Left cardiac atrium (tissue), 4 donors: ENCODE measurements at regions not wholly inside any gene's neighbourhood (a gene's known extent, or its start where the extent isn't known, plus 50 kb on each side); places are given as distances from the start of the nearest gene placed in this dataset.

Experiments used
- ATAC-seq, 2 donors: fragments of 200-7000 bp; cut with Tn5 transposase; one replicate each; pipeline ENCODE4 v1.9.1; 2020; ENCODE audit warnings: mild to moderate bottlenecking in 2 of 2, moderate library complexity in 2 of 2
- DNase-seq: peaks from one replicate; pipeline ENCODE4 v3.0.0-alpha.2; 2020
- intact Hi-C, 2 donors: fragments of 100-400 bp; cut with DNase I; formaldehyde crosslinking; loops; one replicate each; pipeline versions ENCODE4 v1.14.1 to v1.15.1; 2022 to 2023
- donor health status: DM: no; HTN: yes; CAD: no.
- donor health status: DM: no; HTN: yes; CAD: no; lungs with severe emphysema.
- donor health status: DM: yes; HTN: yes; CAD: no.
- donor health status: Dilated cardiomyopathy.

DNA sequence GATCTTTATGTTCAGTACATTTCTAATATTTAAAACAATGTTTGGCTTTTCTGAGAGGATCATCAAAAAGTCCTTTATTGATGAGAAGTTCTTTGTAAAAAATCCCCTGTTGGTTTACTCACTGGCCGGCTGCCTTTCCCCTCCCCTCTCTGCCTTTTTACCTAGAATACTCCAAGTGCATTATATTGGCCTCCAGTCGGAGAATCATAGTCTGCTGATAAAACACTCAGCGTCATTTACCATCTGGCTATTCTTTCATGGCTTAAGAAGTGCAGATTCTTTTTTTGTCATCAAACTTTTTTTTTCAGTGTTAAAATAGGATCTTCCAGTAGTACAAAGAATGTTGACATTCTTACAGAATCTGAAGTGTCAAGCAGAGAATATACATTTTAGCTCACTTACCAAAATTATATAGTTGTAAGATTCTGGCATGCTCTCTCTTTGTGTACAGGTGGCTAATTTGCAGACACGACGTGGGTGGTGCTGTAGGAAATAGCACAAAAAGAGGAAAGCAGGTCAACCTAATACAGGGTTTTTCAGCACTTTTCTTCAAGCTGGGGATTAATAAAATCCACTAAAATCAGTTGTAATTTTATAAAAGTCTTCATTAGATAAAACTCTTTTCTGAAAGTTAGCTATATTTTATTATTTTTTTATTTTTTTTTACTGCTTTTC is 731.8 kb downstream of the KCTD8 start:
- intact Hi-C loops: no loop called here
- ATAC-seq (no peak), DNase-seq (no peak)

DNA sequence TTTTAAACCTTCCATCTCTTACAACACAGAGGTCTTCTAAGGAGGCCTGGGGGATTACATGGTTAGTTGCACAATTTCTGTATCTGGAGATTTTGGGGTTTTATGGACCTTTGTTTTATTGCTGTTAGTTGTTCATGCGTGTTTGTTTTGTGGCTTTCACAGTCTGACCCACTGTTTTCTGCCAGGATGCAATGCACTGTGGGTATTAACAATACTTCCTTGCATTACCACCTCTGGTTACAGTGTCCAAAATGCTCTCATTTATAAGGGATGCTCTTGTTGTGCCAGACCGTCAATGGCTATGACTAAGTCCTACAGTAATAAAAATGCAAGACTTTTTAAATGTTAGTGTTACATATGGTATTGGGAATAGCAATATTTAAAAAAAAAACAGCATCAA is 730.2 kb downstream of the KCTD8 start:
- DNase-seq: no peak
- intact Hi-C loops: no loop called here
- ATAC-seq: no peak

GRCh38 chr4:43732829-43733426 is 715.7 kb downstream of the KCTD8 start:
- DNase-seq: no peak
- intact Hi-C loops: no loop called here
- no peak for ATAC-seq

- DNase-seq (no peak), ATAC-seq (no peak)
- intact Hi-C loops: no loop called here
These were observed 706.5 kb downstream of the KCTD8 start for GRCh38 chr4:43742083-43742482.

GRCh38 chr4:43754566-43754965 is 694.0 kb downstream of the KCTD8 start:
- intact Hi-C loops: no loop called here
- DNase-seq (no peak), ATAC-seq (no peak)

- no peak for DNase-seq
- intact Hi-C loops: no loop called here
- ATAC-seq: peak in 1 of 2 donors; percentile 29
These were observed 691.5 kb downstream of the KCTD8 start for GRCh38 chr4:43757147-43757546.

- ATAC-seq (no peak), DNase-seq (no peak)
- intact Hi-C loops: no loop called here
These were observed 689.8 kb downstream of the KCTD8 start for GRCh38 chr4:43758836-43759235.

DNA sequence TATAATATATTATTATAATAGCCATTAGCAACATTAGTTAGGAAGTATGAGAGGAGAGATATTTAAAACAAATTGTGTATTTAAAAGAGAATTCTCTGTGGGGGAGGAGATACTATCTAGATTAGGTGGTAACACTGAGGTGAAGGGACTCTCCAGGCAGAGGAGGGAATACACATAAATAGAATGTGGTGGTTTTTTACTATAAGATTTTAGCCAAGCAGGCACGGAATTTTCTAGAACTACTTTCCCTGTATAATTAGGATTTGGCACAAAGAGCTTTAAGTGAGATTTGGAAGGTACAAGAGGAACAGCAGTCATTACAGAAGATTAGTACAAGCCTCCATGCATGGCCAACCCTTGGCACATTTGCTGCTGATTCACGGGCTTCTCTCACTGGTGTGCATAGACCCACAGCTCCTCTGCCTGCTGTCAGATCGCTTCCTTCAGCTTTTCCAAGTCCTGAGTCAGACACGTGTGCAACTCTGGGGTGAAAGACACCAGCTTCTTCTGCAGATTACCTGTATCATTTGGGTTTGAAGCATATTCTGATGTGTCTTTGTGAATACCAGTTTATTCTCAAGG is 685.5 kb downstream of the KCTD8 start:
- intact Hi-C loops: no loop called here
- DNase-seq: no peak
- no peak for ATAC-seq

DNA sequence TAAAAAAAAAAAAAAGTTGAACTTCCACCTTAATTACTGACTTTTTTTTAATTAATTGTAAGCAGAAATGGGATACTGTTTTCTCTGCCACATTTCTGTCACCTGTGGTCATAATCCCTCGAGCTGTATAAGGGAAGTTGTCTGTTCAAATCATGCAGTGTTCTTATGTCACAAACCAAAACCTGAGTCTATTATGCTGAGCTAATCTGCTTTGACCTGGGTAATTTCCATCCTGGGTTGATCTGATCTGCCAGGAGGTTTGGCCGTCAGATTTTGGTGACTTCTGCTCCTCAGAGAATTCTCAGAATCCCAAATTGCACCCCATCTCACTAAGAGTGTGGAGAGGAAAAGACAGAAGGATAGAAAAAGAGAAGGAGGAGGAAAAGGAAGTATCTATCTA is 683.1 kb downstream of the KCTD8 start:
- intact Hi-C loops: no loop called here
- DNase-seq (no peak), ATAC-seq (no peak)

DNA sequence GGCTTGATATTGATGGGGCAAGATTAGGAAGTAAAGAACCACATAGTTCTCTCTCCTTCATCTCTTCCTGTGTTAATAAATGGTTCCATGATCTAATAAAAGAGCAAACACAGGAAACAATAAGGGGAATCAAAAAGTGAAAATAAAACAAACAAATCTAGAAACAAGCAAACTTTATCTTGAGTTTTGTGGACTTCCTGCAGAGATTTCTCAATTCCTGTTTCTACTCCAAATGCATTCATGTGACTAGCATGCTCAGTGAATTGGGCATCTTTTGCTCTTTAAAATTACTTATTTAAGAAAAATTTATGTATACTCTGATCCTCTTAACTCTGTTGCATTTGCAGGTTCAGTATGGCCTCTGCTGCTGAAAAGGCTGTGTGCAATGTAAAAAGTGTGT is 682.0 kb downstream of the KCTD8 start:
- no peak for DNase-seq
- intact Hi-C loops: no loop called here
- ATAC-seq: no peak

- no peak for ATAC-seq
- intact Hi-C loops: no loop called here
- DNase-seq: no peak
These were observed 672.2 kb downstream of the KCTD8 start for GRCh38 chr4:43776371-43776770.

- DNase-seq (no peak), ATAC-seq (no peak)
- intact Hi-C loops: no loop called here
These were observed 670.3 kb downstream of the KCTD8 start for GRCh38 chr4:43778187-43778915.

DNA sequence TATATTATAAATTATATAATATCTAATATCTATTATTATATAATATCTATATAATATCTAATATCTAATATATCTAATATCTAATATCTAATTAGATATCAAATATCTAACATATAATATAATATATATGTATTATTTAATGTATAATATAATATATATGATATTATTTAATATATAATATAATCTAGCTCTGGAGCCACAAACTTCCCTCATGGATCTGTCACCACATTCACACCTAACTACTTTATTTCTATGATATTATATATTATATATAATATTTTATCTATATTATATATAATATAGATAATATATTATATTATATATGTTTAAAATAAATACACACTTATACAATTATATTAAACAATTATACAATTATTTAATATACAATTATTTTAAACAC is 667.5 kb downstream of the KCTD8 start:
- intact Hi-C loops: no loop called here
- no peak for DNase-seq

GRCh38 chr4:43782391-43782790 is 666.2 kb downstream of the KCTD8 start:
- intact Hi-C loops: no loop called here
- DNase-seq: no peak
- no peak for ATAC-seq

More for the DNA sequence above, 667.5 kb downstream of the KCTD8 start:
- no peak for ATAC-seq

DNA sequence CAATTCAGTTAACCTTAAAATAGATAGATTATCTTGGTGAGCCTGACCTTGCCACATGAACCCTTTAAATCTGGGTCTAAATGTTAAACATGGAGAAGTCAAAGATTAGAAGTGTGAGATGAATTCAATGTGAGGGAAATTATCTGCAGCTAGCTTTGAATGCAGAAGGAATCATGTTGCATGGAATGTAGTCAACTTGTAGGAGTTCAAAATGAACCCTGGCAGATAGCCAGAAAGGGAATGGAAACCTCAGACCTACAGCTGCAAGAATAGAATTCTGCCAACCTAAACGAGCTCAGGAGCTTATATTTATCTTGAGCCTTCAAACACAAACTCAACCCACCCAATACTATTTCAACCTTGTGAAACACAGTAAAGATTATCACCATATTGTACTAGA is 632.5 kb downstream of the KCTD8 start:
- DNase-seq (no peak), ATAC-seq (no peak)
- intact Hi-C loops: no loop called here

- DNase-seq (no peak), ATAC-seq (no peak)
- intact Hi-C loops: no loop called here
These were observed 626.0 kb downstream of the KCTD8 start for GRCh38 chr4:43822621-43823020.

DNA sequence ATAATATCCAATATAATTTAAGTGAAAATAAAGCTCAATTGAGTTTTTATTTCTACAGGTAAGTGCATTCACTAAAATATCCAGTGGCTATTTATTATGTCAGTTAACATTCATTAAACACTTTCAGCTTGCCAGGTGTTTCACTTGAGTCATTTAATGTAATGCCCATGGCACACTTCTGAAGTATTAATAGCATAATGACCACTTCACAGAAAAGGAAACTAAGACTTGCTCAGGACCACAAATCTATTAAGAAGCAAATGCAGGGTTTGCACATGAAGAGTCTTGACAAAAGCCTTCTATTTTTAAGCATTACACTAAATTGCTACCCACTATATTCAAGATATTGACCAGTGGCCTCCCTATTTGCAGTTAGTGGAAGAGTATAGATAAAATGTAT is 612.7 kb downstream of the KCTD8 start:
- intact Hi-C loops: no loop called here
- ATAC-seq (no peak), DNase-seq (no peak)

DNA sequence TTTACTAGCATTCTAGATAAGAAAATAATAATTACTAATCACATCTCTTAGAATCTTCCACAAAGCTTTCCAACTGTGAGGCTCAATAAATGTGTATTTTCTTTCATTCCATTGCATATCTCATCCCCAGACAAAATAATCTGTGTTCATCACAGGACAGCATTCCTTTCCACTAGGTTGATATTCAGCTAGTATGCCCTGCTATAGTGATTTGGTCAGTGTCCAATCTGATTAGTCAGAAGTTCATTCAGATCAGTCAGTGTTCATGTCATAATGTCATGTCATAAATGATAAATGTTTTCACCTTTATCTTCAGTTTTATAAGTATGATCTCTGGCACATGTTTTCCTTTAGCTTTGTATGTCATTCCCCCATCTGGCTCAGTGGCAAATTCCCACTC is 611.4 kb downstream of the KCTD8 start:
- DNase-seq (no peak), ATAC-seq (no peak)
- intact Hi-C loops: no loop called here

DNA sequence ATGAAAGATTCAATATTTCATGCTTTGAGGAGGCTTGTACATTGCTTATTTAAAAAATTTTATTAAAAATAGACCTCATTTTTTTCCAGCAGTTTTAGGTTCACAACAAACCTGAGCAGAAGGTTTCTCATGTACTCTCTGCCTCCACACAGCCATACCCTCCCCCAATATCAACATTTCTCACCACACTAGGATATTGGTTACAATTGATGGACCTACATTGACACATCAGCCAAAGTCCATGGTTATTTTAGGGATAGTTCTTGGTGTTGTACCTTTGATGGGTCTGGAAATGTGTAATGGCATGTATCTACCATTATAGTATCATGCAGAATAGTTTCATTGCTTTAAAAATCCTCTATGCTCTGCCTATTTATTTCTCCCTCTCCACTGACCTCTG is 611.0 kb downstream of the KCTD8 start:
- no peak for ATAC-seq
- intact Hi-C loops: no loop called here
- DNase-seq: no peak

- intact Hi-C loops: no loop called here
- DNase-seq: no peak
- no peak for ATAC-seq
These were observed 606.0 kb downstream of the KCTD8 start for GRCh38 chr4:43842594-43842993.

DNA sequence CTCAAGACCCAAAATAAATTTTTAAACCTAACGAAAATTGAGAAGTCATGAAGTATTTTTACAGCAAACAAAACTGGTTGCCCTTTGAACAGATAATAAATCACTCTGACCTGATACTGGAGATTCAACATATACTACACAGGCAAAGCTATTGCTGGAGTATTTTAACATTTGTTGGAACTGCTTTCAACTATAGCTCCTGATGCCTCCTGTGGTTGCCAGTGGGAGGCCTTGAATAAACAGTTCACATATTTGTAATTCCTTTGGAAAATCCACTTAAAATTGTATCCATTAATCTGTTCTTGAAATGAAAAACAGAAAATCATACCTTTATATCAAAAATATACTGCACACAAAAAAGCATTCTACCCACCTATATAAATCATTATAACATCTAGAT is 605.1 kb downstream of the KCTD8 start:
- intact Hi-C loops: no loop called here
- ATAC-seq (no peak), DNase-seq (no peak)
